A673 (cell line): ENCODE measurements at regions not wholly inside any gene's neighbourhood (a gene's known extent, or its start where the extent isn't known, plus 50 kb on each side); places are given as distances from the start of the nearest gene placed in this dataset.

Experiments used
- EZH2 ChIP-seq: fragments of 200-600 bp; sonication (generic); IDR thresholded peaks from 2 replicates; pipeline ENCODE4 v1.6.1; 2017; ENCODE audit warnings: borderline replicate concordance, low read depth, mild to moderate bottlenecking, mixed read lengths, antibody characterized with exemption, low read length; ENCODE audit not compliant: poor library complexity, severe bottlenecking
- TF ChIP-seq, protein P1 (sequence below): fragments of 300-800, 200-600 bp; sonication (generic); conservative IDR thresholded peaks from 2 replicates; pipeline ENCODE4 v1.5.1; 2017; ENCODE audit warnings: low read depth, mild to moderate bottlenecking, antibody characterized with exemption, low read length, moderate library complexity, mixed read lengths

DNA sequence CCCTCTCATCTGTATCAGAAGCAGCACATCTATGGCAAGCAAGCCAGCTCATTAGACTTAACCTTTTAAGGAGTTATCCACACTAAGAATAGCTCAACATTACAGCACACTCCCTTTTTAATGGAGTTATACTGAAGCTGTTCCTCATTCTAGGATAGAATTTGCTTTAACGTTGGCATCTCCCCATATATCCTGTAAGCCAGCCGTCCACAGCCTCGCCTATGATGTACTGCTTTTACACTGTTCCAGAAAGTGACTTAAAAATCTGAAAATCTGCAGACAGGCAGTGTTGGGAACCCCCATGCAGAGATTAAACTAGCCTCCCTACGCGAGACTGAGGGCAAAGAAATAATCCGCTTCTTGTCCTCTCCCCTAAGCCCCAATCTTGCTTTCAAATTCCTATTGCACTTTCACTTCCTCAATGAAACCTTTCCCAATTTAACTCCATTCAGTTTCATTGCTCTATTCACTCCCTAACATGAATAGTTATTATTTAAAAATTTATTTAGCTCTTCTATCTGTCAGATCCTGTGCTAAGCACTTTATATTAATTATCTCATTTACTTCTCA lies 225.0 kb downstream of the BLID start:
- TF ChIP-seq, protein P1, sequence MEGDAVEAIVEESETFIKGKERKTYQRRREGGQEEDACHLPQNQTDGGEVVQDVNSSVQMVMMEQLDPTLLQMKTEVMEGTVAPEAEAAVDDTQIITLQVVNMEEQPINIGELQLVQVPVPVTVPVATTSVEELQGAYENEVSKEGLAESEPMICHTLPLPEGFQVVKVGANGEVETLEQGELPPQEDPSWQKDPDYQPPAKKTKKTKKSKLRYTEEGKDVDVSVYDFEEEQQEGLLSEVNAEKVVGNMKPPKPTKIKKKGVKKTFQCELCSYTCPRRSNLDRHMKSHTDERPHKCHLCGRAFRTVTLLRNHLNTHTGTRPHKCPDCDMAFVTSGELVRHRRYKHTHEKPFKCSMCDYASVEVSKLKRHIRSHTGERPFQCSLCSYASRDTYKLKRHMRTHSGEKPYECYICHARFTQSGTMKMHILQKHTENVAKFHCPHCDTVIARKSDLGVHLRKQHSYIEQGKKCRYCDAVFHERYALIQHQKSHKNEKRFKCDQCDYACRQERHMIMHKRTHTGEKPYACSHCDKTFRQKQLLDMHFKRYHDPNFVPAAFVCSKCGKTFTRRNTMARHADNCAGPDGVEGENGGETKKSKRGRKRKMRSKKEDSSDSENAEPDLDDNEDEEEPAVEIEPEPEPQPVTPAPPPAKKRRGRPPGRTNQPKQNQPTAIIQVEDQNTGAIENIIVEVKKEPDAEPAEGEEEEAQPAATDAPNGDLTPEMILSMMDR, result no peak
- no peak for TF ChIP-seq EZH2
